SU-DHL-6 (cell line): ENCODE measurements at regions not wholly inside any gene's neighbourhood (a gene's known extent, or its start where the extent isn't known, plus 50 kb on each side); places are given as distances from the start of the nearest gene placed in this dataset.

Experiments
- CTCF ChIP-seq: fragments of 200-600 bp; sonication (generic); IDR thresholded peaks from one replicate; pipeline ENCODE4 v1.5.1; 2017; ENCODE audit warnings: antibody characterized with exemption, mild to moderate bottlenecking, low read length, moderate library complexity; ENCODE audit not compliant: insufficient read depth, poor library complexity, severe bottlenecking
- EZH2phosphoT487 ChIP-seq: fragments of 200-600 bp; sonication (generic), shearing (Covaris generic); conservative IDR thresholded peaks from 2 replicates; pipeline ENCODE4 v1.6.1; 2018; ENCODE audit warnings: mild to moderate bottlenecking, antibody characterized with exemption, low read length, moderate library complexity, mixed read lengths

GRCh38 chr7:18306696-18307095 is 188.9 kb upstream of the HDAC9 start:
- TF ChIP-seq EZH2phosphoT487: no peak
- no peak for TF ChIP-seq CTCF
